SK-N-SH treated with all-trans-retinoic acid at 6 μM for 48 hours (cell line): ENCODE measurements at regions not wholly inside any gene's neighbourhood (a gene's known extent, or its start where the extent isn't known, plus 50 kb on each side); places are given as distances from the start of the nearest gene placed in this dataset.

Experiments
- ATAC-seq: fragments of 200-7000 bp; cut with Tn5 transposase; 3 replicates; pipeline ENCODE4 v1.9.1; 2020; ENCODE audit warnings: mild to moderate bottlenecking, moderate library complexity
- ARNTL ChIP-seq: fragments of 450-650 bp; formaldehyde crosslinking; IDR thresholded peaks from 2 replicates; pipeline ENCODE4 v1.5.0; 2020; ENCODE audit warnings: low read depth, mild to moderate bottlenecking, moderate library complexity, borderline replicate concordance
- BACH2 ChIP-seq: fragments of 250-450 bp; sonication (Bioruptor Pico); IDR thresholded peaks from 2 replicates; pipeline ENCODE4 v1.9.0; 2021; ENCODE audit warnings: mild to moderate bottlenecking, borderline replicate concordance
- CSDC2 ChIP-seq: fragments of 250-450 bp; sonication (Bioruptor Pico); IDR thresholded peaks from 2 replicates; pipeline ENCODE4 v1.5.0; 2020; ENCODE audit warnings: mild to moderate bottlenecking, moderate library complexity
- ESRRG ChIP-seq: fragments of 250-450 bp; sonication (Bioruptor Pico); IDR thresholded peaks from 2 replicates; pipeline ENCODE4 v1.6.1; 2021; ENCODE audit warnings: mild to moderate bottlenecking
- GLIS3 ChIP-seq: fragments of 250-450 bp; sonication (Bioruptor Pico); IDR thresholded peaks from 2 replicates; pipeline ENCODE4 v1.5.0; 2020; ENCODE audit warnings: mild to moderate bottlenecking, moderate library complexity
- ISL1 ChIP-seq: fragments of 250-450 bp; sonication (Bioruptor Pico); IDR thresholded peaks from 2 replicates; pipeline ENCODE4 v2.1.2; 2022; ENCODE audit warnings: mild to moderate bottlenecking, moderate library complexity
- OSR1 ChIP-seq: fragments of 250-450 bp; sonication (Bioruptor Pico); IDR thresholded peaks from 2 replicates; pipeline ENCODE4 v1.8.0; 2022; ENCODE audit warnings: moderate library complexity, mild to moderate bottlenecking, inconsistent platforms
- PPARA ChIP-seq: fragments of 250-450 bp; sonication (Bioruptor Pico); IDR thresholded peaks from 2 replicates; pipeline ENCODE4 v1.5.0; 2020; ENCODE audit warnings: mild to moderate bottlenecking, borderline replicate concordance
- RARB ChIP-seq: fragments of 250-450 bp; sonication (Bioruptor Pico); IDR thresholded peaks from 2 replicates; pipeline ENCODE4 v1.8.0; 2021; ENCODE audit warnings: mild to moderate bottlenecking, moderate library complexity
- SNAI2 ChIP-seq: fragments of 250-450 bp; sonication (Bioruptor Pico); IDR thresholded peaks from 2 replicates; pipeline ENCODE4 v1.5.0; 2020; ENCODE audit warnings: mild to moderate bottlenecking, moderate library complexity
- ZC3H10 ChIP-seq: fragments of 250-450 bp; sonication (Bioruptor Pico); IDR thresholded peaks from 2 replicates; pipeline ENCODE4 v1.5.1; 2021; ENCODE audit warnings: mild to moderate bottlenecking, moderate library complexity
- ZFP3 ChIP-seq: fragments of 250-450 bp; sonication (Bioruptor Pico); IDR thresholded peaks from 2 replicates; pipeline ENCODE4 v1.5.0; 2020; ENCODE audit warnings: mild to moderate bottlenecking, moderate library complexity
- ZFP30 ChIP-seq: fragments of 450-650 bp; formaldehyde crosslinking; IDR thresholded peaks from 2 replicates; pipeline ENCODE4 v1.5.0; 2022; ENCODE audit warnings: mild to moderate bottlenecking, moderate library complexity
- ZNF565 ChIP-seq: fragments of 450-650 bp; formaldehyde crosslinking; conservative IDR thresholded peaks from 2 replicates; pipeline ENCODE4 v1.5.0; 2020; ENCODE audit warnings: low read depth, mild to moderate bottlenecking, moderate library complexity
- TF ChIP-seq, protein P1 (sequence below): fragments of 250-450 bp; sonication (Bioruptor Pico); IDR thresholded peaks from 2 replicates; pipeline ENCODE4 v1.5.1; 2021; ENCODE audit warnings: mild to moderate bottlenecking, moderate library complexity
- TF ChIP-seq, protein P2 (sequence below): fragments of 250-450 bp; sonication (Bioruptor Pico); IDR thresholded peaks from 2 replicates; pipeline ENCODE4 v1.5.1; 2020; ENCODE audit warnings: low read depth, mild to moderate bottlenecking, moderate library complexity
- TF ChIP-seq, protein P3 (sequence below): fragments of 250-450 bp; sonication (Bioruptor Pico); IDR thresholded peaks from 2 replicates; pipeline ENCODE4 v1.5.0; 2020; ENCODE audit warnings: mild to moderate bottlenecking, moderate library complexity
- TF ChIP-seq, protein P4 (sequence below): fragments of 250-450 bp; sonication (Bioruptor Pico); IDR thresholded peaks from 2 replicates; pipeline ENCODE4 v1.8.0; 2020; ENCODE audit warnings: mild to moderate bottlenecking, moderate library complexity, borderline replicate concordance

DNA sequence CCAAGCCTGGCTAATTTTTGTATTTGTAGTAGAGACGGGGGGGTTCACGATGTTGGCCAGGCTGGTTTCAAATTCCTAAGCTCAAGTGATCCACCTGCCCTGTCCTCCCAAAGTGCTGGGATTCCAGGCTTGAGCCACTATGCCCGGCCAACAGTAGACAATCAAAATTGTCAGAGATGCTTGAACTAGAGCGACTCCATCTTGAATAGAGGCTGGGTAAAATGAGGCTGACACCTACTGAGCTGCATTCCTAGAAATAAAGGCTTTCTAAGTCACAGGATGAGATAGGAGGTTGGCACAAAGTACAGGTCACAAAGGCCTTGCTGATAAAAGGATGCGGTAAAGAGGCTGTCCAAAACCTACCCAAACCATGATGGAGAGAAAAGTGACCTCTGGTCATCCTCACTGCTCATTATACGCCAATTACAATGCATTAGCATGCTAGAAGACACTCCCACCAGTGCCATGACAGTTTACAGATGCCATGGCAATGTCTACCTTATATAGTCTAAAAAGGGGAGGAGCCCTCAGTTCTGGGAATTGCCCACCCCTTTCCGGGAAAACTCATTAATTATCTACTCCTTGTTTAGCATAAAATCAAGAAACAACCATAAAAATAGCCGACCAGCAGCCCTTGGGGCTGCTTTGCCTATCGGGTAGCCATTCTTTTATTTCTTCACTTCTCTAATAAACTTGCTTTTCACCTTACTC lies 134.5 kb downstream of the BAMBI start:
- ATAC-seq, result no peak
- TF ChIP-seq ARNTL (CRISPR knock-in tag) (no peak), ZFP3 (CRISPR knock-in tag) (no peak), BACH2 (CRISPR knock-in tag) (no peak), PPARA (CRISPR knock-in tag) (no peak), ZC3H10 (CRISPR knock-in tag) (no peak), ZFP30 (CRISPR knock-in tag) (no peak), SNAI2 (CRISPR knock-in tag) (no peak)
- TF ChIP-seq, protein P1, sequence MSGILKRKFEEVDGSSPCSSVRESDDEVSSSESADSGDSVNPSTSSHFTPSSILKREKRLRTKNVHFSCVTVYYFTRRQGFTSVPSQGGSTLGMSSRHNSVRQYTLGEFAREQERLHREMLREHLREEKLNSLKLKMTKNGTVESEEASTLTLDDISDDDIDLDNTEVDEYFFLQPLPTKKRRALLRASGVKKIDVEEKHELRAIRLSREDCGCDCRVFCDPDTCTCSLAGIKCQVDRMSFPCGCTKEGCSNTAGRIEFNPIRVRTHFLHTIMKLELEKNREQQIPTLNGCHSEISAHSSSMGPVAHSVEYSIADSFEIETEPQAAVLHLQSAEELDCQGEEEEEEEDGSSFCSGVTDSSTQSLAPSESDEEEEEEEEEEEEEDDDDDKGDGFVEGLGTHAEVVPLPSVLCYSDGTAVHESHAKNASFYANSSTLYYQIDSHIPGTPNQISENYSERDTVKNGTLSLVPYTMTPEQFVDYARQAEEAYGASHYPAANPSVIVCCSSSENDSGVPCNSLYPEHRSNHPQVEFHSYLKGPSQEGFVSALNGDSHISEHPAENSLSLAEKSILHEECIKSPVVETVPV (CRISPR knock-in tag), result no peak

DNA sequence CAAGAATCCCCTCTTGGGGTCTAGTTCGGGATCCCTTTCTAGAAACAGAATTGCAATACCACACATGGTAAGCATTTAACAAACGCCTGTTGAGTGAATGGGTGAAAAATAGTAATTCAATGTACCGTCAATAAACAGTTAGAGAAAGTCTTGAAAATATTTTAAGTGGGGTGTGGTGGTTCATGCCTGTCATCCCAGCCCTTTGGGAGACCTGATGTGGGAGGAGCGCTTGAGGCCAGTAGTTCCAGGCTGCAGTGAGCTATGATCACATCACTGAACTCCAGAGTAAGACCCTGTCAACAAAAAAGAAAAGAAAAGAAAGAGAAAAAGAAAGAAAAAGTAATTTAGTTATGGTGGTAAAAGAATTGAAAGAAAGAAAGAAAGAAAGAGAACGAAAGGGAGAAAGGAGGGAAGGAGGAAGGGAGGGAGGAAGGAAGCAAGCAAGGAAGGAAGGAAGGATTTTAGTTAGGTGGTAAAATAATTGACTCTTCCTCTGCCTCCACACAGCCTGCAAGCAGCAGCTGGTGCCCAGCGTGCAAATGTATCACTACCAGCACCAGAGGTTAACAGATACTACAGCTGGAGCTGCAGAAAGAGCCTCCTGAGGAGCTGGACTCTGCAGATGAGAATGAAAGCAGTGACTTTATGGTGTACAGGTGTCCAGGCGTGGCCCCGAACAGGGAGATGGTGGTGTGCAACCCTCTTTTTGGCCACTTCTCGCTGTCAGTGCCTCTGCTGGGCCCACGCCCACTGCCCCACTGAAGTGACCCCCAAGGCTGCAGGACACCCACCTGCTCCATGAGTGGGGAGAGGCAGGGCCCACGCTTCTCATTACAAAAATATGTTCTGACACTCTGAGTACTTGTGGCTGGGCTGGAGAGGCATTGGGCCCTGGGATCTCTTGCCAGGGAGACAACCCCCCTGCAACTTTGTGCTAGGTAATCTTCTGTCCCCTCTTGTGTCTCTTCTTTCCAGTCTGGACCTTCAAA lies 135.4 kb downstream of the BAMBI start:
- no peak for ATAC-seq
- no peak for TF ChIP-seq ZNF565 (CRISPR knock-in tag)
- TF ChIP-seq ISL1 (CRISPR knock-in tag), result no peak
- TF ChIP-seq ZFP30 (CRISPR knock-in tag), result no peak
- no peak for TF ChIP-seq OSR1 (CRISPR knock-in tag)
- TF ChIP-seq, protein P1 (CRISPR knock-in tag), result no peak
- TF ChIP-seq SNAI2 (CRISPR knock-in tag), result no peak
- TF ChIP-seq GLIS3 (CRISPR knock-in tag), result no peak
- TF ChIP-seq, protein P2, sequence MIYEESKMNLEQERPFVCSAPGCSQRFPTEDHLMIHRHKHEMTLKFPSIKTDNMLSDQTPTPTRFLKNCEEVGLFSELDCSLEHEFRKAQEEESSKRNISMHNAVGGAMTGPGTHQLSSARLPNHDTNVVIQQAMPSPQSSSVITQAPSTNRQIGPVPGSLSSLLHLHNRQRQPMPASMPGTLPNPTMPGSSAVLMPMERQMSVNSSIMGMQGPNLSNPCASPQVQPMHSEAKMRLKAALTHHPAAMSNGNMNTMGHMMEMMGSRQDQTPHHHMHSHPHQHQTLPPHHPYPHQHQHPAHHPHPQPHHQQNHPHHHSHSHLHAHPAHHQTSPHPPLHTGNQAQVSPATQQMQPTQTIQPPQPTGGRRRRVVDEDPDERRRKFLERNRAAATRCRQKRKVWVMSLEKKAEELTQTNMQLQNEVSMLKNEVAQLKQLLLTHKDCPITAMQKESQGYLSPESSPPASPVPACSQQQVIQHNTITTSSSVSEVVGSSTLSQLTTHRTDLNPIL (CRISPR knock-in tag), result no peak
- TF ChIP-seq, protein P3, sequence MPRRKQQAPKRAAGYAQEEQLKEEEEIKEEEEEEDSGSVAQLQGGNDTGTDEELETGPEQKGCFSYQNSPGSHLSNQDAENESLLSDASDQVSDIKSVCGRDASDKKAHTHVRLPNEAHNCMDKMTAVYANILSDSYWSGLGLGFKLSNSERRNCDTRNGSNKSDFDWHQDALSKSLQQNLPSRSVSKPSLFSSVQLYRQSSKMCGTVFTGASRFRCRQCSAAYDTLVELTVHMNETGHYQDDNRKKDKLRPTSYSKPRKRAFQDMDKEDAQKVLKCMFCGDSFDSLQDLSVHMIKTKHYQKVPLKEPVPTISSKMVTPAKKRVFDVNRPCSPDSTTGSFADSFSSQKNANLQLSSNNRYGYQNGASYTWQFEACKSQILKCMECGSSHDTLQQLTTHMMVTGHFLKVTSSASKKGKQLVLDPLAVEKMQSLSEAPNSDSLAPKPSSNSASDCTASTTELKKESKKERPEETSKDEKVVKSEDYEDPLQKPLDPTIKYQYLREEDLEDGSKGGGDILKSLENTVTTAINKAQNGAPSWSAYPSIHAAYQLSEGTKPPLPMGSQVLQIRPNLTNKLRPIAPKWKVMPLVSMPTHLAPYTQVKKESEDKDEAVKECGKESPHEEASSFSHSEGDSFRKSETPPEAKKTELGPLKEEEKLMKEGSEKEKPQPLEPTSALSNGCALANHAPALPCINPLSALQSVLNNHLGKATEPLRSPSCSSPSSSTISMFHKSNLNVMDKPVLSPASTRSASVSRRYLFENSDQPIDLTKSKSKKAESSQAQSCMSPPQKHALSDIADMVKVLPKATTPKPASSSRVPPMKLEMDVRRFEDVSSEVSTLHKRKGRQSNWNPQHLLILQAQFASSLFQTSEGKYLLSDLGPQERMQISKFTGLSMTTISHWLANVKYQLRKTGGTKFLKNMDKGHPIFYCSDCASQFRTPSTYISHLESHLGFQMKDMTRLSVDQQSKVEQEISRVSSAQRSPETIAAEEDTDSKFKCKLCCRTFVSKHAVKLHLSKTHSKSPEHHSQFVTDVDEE (CRISPR knock-in tag), result no peak
- no peak for TF ChIP-seq ARNTL (CRISPR knock-in tag)
- no peak for TF ChIP-seq BACH2 (CRISPR knock-in tag)
- no peak for TF ChIP-seq PPARA (CRISPR knock-in tag)
- TF ChIP-seq CSDC2 (CRISPR knock-in tag), result no peak
- TF ChIP-seq, protein P4, sequence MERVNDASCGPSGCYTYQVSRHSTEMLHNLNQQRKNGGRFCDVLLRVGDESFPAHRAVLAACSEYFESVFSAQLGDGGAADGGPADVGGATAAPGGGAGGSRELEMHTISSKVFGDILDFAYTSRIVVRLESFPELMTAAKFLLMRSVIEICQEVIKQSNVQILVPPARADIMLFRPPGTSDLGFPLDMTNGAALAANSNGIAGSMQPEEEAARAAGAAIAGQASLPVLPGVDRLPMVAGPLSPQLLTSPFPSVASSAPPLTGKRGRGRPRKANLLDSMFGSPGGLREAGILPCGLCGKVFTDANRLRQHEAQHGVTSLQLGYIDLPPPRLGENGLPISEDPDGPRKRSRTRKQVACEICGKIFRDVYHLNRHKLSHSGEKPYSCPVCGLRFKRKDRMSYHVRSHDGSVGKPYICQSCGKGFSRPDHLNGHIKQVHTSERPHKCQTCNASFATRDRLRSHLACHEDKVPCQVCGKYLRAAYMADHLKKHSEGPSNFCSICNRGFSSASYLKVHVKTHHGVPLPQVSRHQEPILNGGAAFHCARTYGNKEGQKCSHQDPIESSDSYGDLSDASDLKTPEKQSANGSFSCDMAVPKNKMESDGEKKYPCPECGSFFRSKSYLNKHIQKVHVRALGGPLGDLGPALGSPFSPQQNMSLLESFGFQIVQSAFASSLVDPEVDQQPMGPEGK (CRISPR knock-in tag), result no peak

DNA sequence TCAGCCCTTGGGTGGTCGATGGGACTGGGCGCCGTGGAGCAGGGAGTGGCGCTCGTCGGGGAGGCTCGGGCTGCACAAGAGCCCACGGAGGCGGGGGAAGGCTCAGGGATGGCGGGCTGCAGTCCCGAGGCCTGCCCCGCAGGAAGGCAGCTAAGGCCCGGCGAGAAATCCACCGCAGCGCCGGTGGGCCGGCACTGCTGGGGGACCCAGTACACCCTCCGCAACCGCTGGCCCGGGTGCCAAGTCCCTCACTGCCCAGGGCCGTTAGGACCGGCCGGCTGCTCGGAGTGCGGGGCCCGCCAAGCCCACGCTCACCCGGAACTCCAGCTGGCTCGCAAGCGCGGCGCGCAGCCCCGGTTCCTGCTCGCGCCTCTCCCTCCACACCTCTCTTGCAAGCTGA lies 138.4 kb downstream of the BAMBI start:
- ATAC-seq, result no peak
- TF ChIP-seq ZFP3 (CRISPR knock-in tag), result no peak
- TF ChIP-seq SNAI2 (CRISPR knock-in tag), result no peak
- TF ChIP-seq ZFP30 (CRISPR knock-in tag), result no peak
- TF ChIP-seq, protein P2 (CRISPR knock-in tag), result no peak
- TF ChIP-seq, protein P4 (CRISPR knock-in tag), result no peak
- TF ChIP-seq RARB (CRISPR knock-in tag), result no peak
- TF ChIP-seq PPARA (CRISPR knock-in tag), result no peak
- TF ChIP-seq ESRRG (CRISPR knock-in tag), result no peak
